SK-N-MC (cell line): ENCODE measurements at regions not wholly inside any gene's neighbourhood (a gene's known extent, or its start where the extent isn't known, plus 50 kb on each side); places are given as distances from the start of the nearest gene placed in this dataset.
"Not testable (repeated sequence)": the region's sequence is repeated elsewhere in the genome, so short reads cannot be mapped to it uniquely, and the experiment has no call there.

Source experiments
- DNase-seq: peaks from one replicate; pipeline ENCODE4 v3.0.0-alpha.2; 2011; ENCODE audit warnings: low read depth, low spot score
- H3K27ac ChIP-seq: fragments of 200-600 bp; sonication (generic); 2 replicates; pipeline ENCODE4 v1.5.1; 2016; ENCODE audit warnings: mixed run types
- H3K36me3 ChIP-seq: fragments of 200-600 bp; sonication (generic); 2 replicates; pipeline ENCODE4 v1.6.1; 2017; ENCODE audit warnings: antibody characterized with exemption, low read length, mixed read lengths; ENCODE audit not compliant: insufficient read depth
- H3K4me3 ChIP-seq: fragments of 200-600 bp; sonication (generic); 2 replicates; pipeline ENCODE4 v1.5.1; 2016
- H3K9ac ChIP-seq: fragments of 200-600 bp; sonication (generic); 2 replicates; pipeline ENCODE4 v1.8.0; 2017; ENCODE audit warnings: mixed run types, mixed read lengths; ENCODE audit not compliant: insufficient read length
- H3K9me3 ChIP-seq: fragments of 200-600 bp; sonication (generic); 2 replicates; pipeline ENCODE4 v1.6.1; 2017; ENCODE audit warnings: low read depth, mild to moderate bottlenecking, antibody characterized with exemption, low read length, moderate library complexity, mixed read lengths
- EZH2 ChIP-seq: fragments of 200-600 bp; sonication (generic); IDR thresholded peaks from one replicate; pipeline ENCODE4 v1.6.1; 2017; ENCODE audit warnings: antibody characterized with exemption
- FOXP2 ChIP-seq: optimal IDR thresholded peaks from 2 replicates; pipeline ENCODE3; 2011; ENCODE audit warnings: mild to moderate bottlenecking, moderate library complexity; ENCODE audit not compliant: insufficient read depth; ENCODE audit errors: extremely low read length, control extremely low read depth
- POLR2AphosphoS5 ChIP-seq: IDR thresholded peaks from 2 replicates; pipeline ENCODE4 v1.6.1; 2012; ENCODE audit warnings: mild to moderate bottlenecking, low read depth, low read length, borderline replicate concordance

- TF ChIP-seq POLR2AphosphoS5 (no peak), EZH2 (no peak)
- no peaks in the 10 kb centered on the region for H3K9me3 ChIP-seq
- no peak for DNase-seq
Measured at GRCh38 chr3:87654184-87654583, 377.8 kb upstream of the POU1F1 start.

DNA sequence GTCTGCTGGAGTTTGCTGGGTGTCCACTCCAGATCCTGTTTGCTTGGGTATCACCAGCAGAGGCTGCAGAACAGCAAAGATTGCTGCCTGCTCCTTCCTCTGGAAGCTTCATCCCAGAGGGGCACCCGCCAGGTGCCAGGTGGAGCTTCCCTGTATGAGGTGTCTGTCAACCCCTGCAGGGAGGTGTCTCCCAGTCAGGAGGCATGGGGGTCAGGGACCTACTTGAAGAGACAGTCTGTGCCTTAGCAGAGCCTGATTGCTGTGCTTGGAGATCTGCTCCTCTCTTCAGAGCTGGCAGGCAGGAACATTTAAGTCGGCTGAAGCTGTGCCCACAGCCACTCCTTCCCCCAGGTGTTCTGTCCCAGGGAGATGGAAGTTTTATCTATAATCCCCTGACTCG, 376.8 kb upstream of the POU1F1 start:
- not testable (repeated sequence) for H3K36me3 ChIP-seq, H3K4me3 ChIP-seq, H3K9me3 ChIP-seq, DNase-seq, H3K9ac ChIP-seq, H3K27ac ChIP-seq

More at GRCh38 chr3:87654184-87654583, 377.8 kb upstream of the POU1F1 start:
- H3K4me3 ChIP-seq = no peak overlapping the region
- H3K9ac ChIP-seq = no peak overlapping the region
- no peak overlapping the region for H3K27ac ChIP-seq
- no peaks in the 10 kb centered on the region for H3K36me3 ChIP-seq

DNA sequence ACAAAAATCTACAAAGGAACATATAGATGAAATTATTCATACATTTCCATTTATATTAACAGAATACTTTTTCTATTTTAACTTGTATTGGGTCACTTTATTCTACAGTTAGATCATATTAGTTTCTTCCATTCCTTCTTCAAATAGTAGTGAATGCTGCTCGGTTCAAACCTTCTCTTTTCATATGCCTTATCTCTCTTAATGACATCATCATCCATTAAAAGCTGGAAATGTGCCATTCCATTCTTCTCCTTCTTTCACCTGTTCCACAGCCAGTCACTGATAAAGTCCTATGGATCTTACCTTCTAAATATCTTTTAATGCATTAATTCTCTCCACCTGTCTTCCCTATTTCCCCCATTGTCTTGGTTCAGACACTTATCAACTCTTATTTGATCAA, 358.0 kb upstream of the POU1F1 start:
- no peak overlapping the region for H3K9ac ChIP-seq
- no peak overlapping the region for H3K27ac ChIP-seq
- H3K36me3 ChIP-seq = no peaks in the 10 kb centered on the region
- H3K9me3 ChIP-seq = no peaks in the 10 kb centered on the region
- DNase-seq = no peak
- H3K4me3 ChIP-seq = no peak overlapping the region
- no peak for TF ChIP-seq EZH2
- TF ChIP-seq FOXP2 = no peak
- no peak for TF ChIP-seq POLR2AphosphoS5

- no peak overlapping the region for H3K27ac ChIP-seq
- DNase-seq = no peak
- no peak for TF ChIP-seq POLR2AphosphoS5
- TF ChIP-seq FOXP2 = no peak
- no peak for TF ChIP-seq EZH2
- H3K9ac ChIP-seq = no peak overlapping the region
- H3K36me3 ChIP-seq = no peaks in the 10 kb centered on the region
- no peaks in the 10 kb centered on the region for H3K9me3 ChIP-seq
- H3K4me3 ChIP-seq = no peak overlapping the region
Measured at GRCh38 chr3:87627316-87627715, 350.9 kb upstream of the POU1F1 start.

- H3K36me3 ChIP-seq = no peaks in the 10 kb centered on the region
- no peak overlapping the region for H3K9ac ChIP-seq
- DNase-seq = no peak
- H3K9me3 ChIP-seq = no peaks in the 10 kb centered on the region
- no peak for TF ChIP-seq EZH2
- no peak for TF ChIP-seq FOXP2
- no peak for TF ChIP-seq POLR2AphosphoS5
- H3K27ac ChIP-seq = no peak overlapping the region
- H3K4me3 ChIP-seq = no peak overlapping the region
Measured at GRCh38 chr3:87626546-87626945, 350.2 kb upstream of the POU1F1 start.

- Histone ChIP-seq H3K27ac (no peak overlapping the region), H3K9ac (no peak overlapping the region), H3K4me3 (no peak overlapping the region), H3K9me3 (no peaks in the 10 kb centered on the region), H3K36me3 (no peaks in the 10 kb centered on the region)
- TF ChIP-seq FOXP2 (no peak), POLR2AphosphoS5 (no peak), EZH2 (no peak)
- no peak for DNase-seq
Measured at GRCh38 chr3:87625876-87626275, 349.5 kb upstream of the POU1F1 start.

GRCh38 chr3:87624860-87625259, 348.5 kb upstream of the POU1F1 start:
- no peak overlapping the region for H3K4me3 ChIP-seq
- H3K36me3 ChIP-seq = no peaks in the 10 kb centered on the region
- no peak overlapping the region for H3K9ac ChIP-seq
- H3K9me3 ChIP-seq = no peaks in the 10 kb centered on the region
- TF ChIP-seq POLR2AphosphoS5 (no peak), EZH2 (no peak), FOXP2 (no peak)
- no peak overlapping the region for H3K27ac ChIP-seq
- DNase-seq = no peak

DNA sequence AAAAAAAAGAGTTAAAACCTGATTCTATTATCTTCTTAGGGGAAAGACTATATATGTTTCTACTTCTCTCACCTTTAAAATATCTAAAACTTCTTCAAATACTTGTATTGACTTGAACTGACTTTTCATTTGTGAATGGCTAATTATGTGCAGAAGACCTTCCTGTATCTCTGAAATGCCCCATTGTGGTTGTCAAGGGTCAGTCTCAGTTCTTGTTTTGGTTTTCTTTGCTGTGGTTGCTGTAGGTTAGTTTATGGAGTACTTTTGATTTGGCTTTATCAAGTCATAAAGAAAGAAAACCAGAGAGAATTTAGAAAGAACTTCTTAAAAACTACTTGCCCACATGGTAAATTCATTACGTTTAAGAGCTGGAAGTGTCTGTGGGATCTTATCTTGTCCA, 345.3 kb upstream of the POU1F1 start:
- no peak overlapping the region for H3K9ac ChIP-seq
- H3K27ac ChIP-seq = no peak overlapping the region
- TF ChIP-seq EZH2 = no peak
- TF ChIP-seq FOXP2 = no peak
- TF ChIP-seq POLR2AphosphoS5 = no peak
- no peak for DNase-seq
- H3K36me3 ChIP-seq = no peaks in the 10 kb centered on the region
- no peak overlapping the region for H3K4me3 ChIP-seq
- H3K9me3 ChIP-seq = no peaks in the 10 kb centered on the region

- H3K4me3 ChIP-seq = no peak overlapping the region
- no peaks in the 10 kb centered on the region for H3K9me3 ChIP-seq
- no peaks in the 10 kb centered on the region for H3K36me3 ChIP-seq
- H3K9ac ChIP-seq = no peak overlapping the region
- H3K27ac ChIP-seq = no peak overlapping the region
- no peak for DNase-seq
- no peak for TF ChIP-seq EZH2
- no peak for TF ChIP-seq FOXP2
- no peak for TF ChIP-seq POLR2AphosphoS5
Measured at GRCh38 chr3:87615506-87615905, 339.1 kb upstream of the POU1F1 start.

- H3K4me3 ChIP-seq = no peak overlapping the region
- H3K36me3 ChIP-seq = no peaks in the 10 kb centered on the region
- no peak for DNase-seq
- no peaks in the 10 kb centered on the region for H3K9me3 ChIP-seq
- H3K9ac ChIP-seq = no peak overlapping the region
- TF ChIP-seq POLR2AphosphoS5 (no peak), FOXP2 (no peak), EZH2 (no peak)
- no peak overlapping the region for H3K27ac ChIP-seq
Measured at GRCh38 chr3:87614998-87615397, 338.6 kb upstream of the POU1F1 start.
